Testis (tissue), 2 donors: ENCODE measurements at regions not wholly inside any gene's neighbourhood (a gene's known extent, or its start where the extent isn't known, plus 50 kb on each side); places are given as distances from the start of the nearest gene placed in this dataset.

ENCODE experiments used
- DNase-seq: peaks from one replicate; pipeline ENCODE4 v3.0.0-alpha.2; 2019
- H3K27ac ChIP-seq, 2 donors: fragments of 200-600 bp; sonication (generic); one replicate each; pipeline ENCODE4 v1.5.1; 2019
- H3K27me3 ChIP-seq: fragments of 200-600 bp; sonication (generic); one replicate; pipeline ENCODE4 v1.5.1; 2019
- H3K36me3 ChIP-seq: fragments of 200-600 bp; sonication (generic); one replicate; pipeline ENCODE4 v1.5.1; 2017; ENCODE audit warnings: low read depth; ENCODE audit errors: missing control alignments
- H3K4me1 ChIP-seq: fragments of 200-600 bp; sonication (generic); one replicate; pipeline ENCODE4 v1.5.1; 2019
- H3K4me3 ChIP-seq, 2 donors: fragments of 200-600 bp; sonication (generic); one replicate each; pipeline ENCODE4 v1.5.1; 2017 to 2019
- H3K9me3 ChIP-seq: fragments of 200-600 bp; sonication (generic); one replicate; pipeline ENCODE4 v1.5.1; 2017
- CTCF ChIP-seq, 3 experiments: fragments of 450-650 bp in 2 of 3; fragments of 200-600 bp in 1 of 3; sonication (generic) in 1 of 3; IDR thresholded peaks; one replicate each; pipeline ENCODE4 v1.5.1; 2016 to 2019; ENCODE audit warnings: antibody characterized with exemption in 3 of 3, mild to moderate bottlenecking in 2 of 3, moderate library complexity in 1 of 3
- POLR2A ChIP-seq: fragments of 450-650 bp; IDR thresholded peaks from one replicate; pipeline ENCODE4 v1.6.1; 2017; ENCODE audit warnings: antibody characterized with exemption, mild to moderate bottlenecking, moderate library complexity
- WGBS, 2 donors: methylation state at CpG; one replicate each; pipeline ENCODE4 v1.1.5; 2018; 5-methylcytosine and 5-hydroxymethylcytosine counted together
- intact Hi-C: fragments of 100-400 bp; cut with DNase I; formaldehyde crosslinking; loops from one replicate; pipeline ENCODE4 v1.15.1; 2023; ENCODE audit warnings: low total_unique reads

DNA sequence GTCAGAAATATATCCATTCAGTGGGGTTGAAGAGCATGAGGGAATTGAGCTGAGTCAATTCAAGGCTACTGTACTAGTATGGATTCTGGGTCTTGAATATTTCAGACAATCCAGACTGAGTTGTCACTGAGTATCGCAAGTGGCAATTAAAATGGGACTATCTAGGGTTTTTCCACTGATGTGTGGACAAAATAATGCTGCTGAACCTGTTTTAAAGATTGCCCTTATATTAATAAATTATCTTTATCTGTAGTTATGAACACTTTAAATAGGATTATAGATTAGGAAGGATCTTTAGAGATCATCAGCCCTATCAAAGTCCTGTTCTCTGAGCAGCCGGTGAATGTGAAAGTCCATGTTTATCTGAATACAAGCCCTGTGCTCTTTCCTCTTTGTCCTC, 478.3 kb upstream of the KIRREL3 start:
- H3K4me1 ChIP-seq: no peaks in the 10 kb centered on the region
- no peak overlapping the region for H3K4me3 ChIP-seq
- no peak overlapping the region for H3K27ac ChIP-seq
- intact Hi-C loops: no loop called here
- no peak for DNase-seq
- TF ChIP-seq CTCF (IDR thresholded peaks at IDR 0.05) (no peak), POLR2A (no peak)
- H3K9me3 ChIP-seq: no peaks in the 10 kb centered on the region
- no peaks in the 10 kb centered on the region for H3K27me3 ChIP-seq
- H3K36me3 ChIP-seq: no peaks in the 10 kb centered on the region
- 76 to 85% methylated on average over 2 of the region's 2 CpGs for WGBS, 2 donors

DNA sequence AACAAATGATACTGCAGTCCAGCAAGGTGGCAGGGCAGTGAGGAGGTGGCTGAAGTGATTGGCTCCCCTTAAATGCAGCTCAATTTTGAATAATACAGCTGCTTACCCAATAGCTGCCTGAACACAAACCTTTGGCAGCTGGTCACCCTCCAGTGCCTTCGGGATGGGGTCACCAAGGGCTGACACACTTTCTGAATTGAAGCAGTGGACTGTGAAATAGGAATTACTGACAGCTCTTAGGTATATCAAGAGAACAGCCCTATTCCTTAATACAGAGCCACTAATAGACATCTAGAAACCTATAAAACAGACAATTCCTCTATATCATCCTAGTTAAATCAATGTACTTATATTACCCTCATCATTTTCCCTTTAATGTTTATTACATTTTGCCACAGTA, 474.2 kb upstream of the KIRREL3 start:
- Histone ChIP-seq H3K4me3 (no peak overlapping the region), H3K27ac (no peak overlapping the region), H3K27me3 (no peaks in the 10 kb centered on the region), H3K4me1 (no peaks in the 10 kb centered on the region), H3K36me3 (no peaks in the 10 kb centered on the region), H3K9me3 (no peaks in the 10 kb centered on the region)
- intact Hi-C loops: no loop called here
- no peak for DNase-seq
- no peak for TF ChIP-seq POLR2A
- TF ChIP-seq CTCF (IDR thresholded peaks at IDR 0.05): no peak
- 67 to 100% methylated on average over 1 of the region's 1 CpG for whole genome bisulfite sequencing, 2 donors

DNA sequence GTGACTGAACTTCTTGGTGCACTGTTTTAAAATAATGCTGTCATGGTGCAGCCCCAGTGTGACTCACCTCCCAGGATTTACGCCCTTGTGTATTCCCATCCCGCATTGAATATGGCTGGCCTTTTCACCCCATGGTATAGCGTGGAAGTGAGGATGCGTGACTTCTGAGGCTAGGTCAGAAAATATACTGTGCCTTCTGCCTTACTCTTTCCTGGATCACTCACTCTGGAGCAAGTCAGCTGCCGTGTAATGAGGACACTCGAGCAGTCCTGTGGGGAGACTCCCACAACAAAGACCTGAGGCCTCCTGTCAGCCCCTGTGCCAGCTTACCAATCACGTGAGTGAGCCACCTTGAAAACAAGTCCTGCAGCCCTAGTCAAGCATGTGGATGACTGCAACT, 471.9 kb upstream of the KIRREL3 start:
- no peaks in the 10 kb centered on the region for H3K9me3 ChIP-seq
- H3K27ac ChIP-seq: no peak overlapping the region
- no peak for DNase-seq
- intact Hi-C loops: no loop called here
- H3K36me3 ChIP-seq: no peaks in the 10 kb centered on the region
- no peaks in the 10 kb centered on the region for H3K4me1 ChIP-seq
- H3K27me3 ChIP-seq: no peaks in the 10 kb centered on the region
- WGBS, 2 donors: 90% methylated on average over 7 of the region's 7 CpGs
- no peak for TF ChIP-seq POLR2A
- no peak for TF ChIP-seq CTCF (IDR thresholded peaks at IDR 0.05)
- no peak overlapping the region for H3K4me3 ChIP-seq

GRCh38 chr11:127471662-127472061, 471.1 kb upstream of the KIRREL3 start:
- Histone ChIP-seq H3K4me1 (no peaks in the 10 kb centered on the region), H3K36me3 (no peaks in the 10 kb centered on the region), H3K4me3 (no peak overlapping the region), H3K27me3 (no peaks in the 10 kb centered on the region), H3K9me3 (no peaks in the 10 kb centered on the region), H3K27ac (no peak overlapping the region)
- DNase-seq: no peak
- intact Hi-C loops: no loop called here
- TF ChIP-seq CTCF (IDR thresholded peaks at IDR 0.05) (no peak), POLR2A (no peak)
- 91 to 97% methylated on average over 3 of the region's 3 CpGs for WGBS, 2 donors

DNA sequence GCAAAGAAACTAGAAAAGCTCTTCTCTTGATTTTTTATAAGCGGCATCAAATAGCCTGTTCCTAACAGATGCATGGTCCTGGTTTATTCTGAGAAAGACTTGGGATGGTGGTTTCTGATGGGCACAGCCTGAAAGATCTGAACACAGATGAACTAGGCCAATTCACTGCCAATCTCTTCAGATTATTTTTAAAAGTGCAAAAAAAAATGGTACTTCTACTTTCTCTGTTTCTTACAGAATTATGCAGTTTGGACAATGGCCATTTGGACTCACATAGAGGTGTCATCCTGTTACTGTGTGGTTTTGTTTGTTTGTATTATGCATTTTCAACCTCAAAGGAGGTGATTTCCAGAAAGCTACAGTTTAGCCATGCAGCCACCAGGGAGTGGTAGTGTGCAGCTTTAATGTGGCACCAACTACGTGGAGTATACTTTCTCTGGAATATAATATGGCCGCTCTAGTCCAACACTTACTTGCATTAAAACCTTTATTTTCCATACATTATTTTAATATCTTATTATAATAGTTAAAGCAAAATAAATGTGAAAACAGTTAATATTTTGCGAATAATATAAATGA, 469.8 kb upstream of the KIRREL3 start:
- DNase-seq: peak; percentile 43
- H3K4me3 ChIP-seq: no peak overlapping the region
- no peak overlapping the region for H3K27ac ChIP-seq
- WGBS, 2 donors: 71 to 79% methylated on average over 4 of the region's 4 CpGs
- no peaks in the 10 kb centered on the region for H3K27me3 ChIP-seq
- no peaks in the 10 kb centered on the region for H3K4me1 ChIP-seq
- TF ChIP-seq POLR2A (no peak), CTCF (IDR thresholded peaks at IDR 0.05) (peak; percentile 18 to 42 (median 37))
- no peaks in the 10 kb centered on the region for H3K9me3 ChIP-seq
- intact Hi-C loops: no loop called here
- no peaks in the 10 kb centered on the region for H3K36me3 ChIP-seq
